ENCODE measurements at regions not wholly inside any gene's neighbourhood (a gene's known extent, or its start where the extent isn't known, plus 50 kb on each side); places are given as distances from the start of the nearest gene placed in this dataset.

DNA sequence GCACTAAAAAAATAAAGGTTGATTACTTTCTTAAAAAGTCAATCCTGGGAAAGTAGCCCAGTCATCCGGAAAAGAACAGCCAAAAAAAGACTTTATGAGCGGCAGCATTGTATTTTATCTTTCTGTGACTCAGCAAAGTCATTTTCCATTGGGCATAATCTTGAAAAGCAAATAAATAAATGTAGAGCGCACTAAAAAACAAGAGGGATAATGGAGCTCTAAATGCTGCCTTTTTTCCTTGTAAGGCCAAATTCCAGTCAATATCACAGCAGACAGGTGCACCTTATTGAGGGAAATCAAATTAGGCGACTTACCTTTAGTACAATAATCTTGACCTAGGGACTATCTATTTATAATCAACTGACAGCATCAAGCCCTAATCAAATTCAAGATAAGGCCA, 266.8 kb downstream of the MTRR start:
- Mint-ChIP-seq H3K9me3 (no peaks in the 10 kb centered on the region), H3K36me3 (ENCODE audit: low read depth) (no peaks in the 10 kb centered on the region), H3K27me3 (ENCODE audit: low read depth, poor library complexity) (peaks cover 8% of the 10 kb centered on the region), H3K4me3 (no peak overlapping the region), H3K27ac (no peak overlapping the region), H3K4me1 (no peaks in the 10 kb centered on the region)
- DNase-seq = no peak
- TF ChIP-seq, protein P1, sequence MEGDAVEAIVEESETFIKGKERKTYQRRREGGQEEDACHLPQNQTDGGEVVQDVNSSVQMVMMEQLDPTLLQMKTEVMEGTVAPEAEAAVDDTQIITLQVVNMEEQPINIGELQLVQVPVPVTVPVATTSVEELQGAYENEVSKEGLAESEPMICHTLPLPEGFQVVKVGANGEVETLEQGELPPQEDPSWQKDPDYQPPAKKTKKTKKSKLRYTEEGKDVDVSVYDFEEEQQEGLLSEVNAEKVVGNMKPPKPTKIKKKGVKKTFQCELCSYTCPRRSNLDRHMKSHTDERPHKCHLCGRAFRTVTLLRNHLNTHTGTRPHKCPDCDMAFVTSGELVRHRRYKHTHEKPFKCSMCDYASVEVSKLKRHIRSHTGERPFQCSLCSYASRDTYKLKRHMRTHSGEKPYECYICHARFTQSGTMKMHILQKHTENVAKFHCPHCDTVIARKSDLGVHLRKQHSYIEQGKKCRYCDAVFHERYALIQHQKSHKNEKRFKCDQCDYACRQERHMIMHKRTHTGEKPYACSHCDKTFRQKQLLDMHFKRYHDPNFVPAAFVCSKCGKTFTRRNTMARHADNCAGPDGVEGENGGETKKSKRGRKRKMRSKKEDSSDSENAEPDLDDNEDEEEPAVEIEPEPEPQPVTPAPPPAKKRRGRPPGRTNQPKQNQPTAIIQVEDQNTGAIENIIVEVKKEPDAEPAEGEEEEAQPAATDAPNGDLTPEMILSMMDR (IDR thresholded peaks at IDR 0.05) = no peak

DNA sequence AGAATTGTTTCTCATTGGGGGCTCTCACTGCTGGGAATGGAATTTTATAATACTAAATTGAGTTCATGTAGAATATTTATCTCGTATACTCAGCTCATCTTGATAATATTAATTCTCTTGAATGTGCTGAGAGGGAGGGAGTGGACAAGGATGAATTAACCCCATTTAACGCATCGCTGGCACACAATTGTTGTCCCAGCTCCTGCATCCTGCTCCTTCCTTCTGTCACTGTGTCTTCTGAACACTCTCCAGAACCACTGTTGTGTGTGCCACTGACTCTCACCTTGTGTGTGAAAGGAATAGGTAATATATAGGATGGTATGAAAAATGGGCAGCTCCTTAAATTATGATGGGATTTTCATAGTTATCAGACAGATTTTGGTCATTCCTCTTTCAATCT, 267.3 kb downstream of the MTRR start:
- H3K4me1 Mint-ChIP-seq = no peaks in the 10 kb centered on the region
- H3K9me3 Mint-ChIP-seq = no peaks in the 10 kb centered on the region
- H3K27me3 Mint-ChIP-seq (ENCODE audit: low read depth, poor library complexity) = peaks cover 9% of the 10 kb centered on the region
- no peak for DNase-seq
- H3K27ac Mint-ChIP-seq = no peak overlapping the region
- no peaks in the 10 kb centered on the region for H3K36me3 Mint-ChIP-seq (ENCODE audit: low read depth)
- TF ChIP-seq, protein P1 (IDR thresholded peaks at IDR 0.05) = no peak
- H3K4me3 Mint-ChIP-seq = no peak overlapping the region

DNA sequence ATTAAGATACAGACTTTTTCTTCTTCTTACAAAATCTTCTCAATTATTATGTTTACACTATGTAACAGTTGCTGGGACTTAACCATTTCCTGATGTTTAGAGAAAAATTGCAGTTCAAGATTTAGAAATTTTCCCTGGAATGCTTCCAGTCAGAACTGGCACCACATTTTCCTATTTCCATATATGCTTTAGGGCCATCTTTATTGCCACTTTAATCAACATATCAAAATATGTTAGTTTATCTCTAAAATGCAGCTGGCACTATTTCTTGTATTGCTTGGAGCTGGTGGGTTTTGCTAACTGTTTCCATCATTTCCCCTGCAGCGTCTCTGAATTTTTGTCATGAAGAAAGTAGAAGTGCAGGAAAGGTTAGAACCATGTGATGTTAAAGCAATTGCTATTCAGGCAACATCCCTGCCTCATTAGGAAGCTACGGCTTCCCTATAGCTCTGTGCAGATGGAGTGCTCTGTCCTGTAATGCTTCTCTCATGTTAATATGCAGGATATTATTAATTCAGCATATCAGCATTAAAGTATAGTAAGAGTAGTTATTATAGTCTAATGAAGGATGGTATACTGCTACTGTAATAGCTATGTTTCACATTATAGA, 269.1 kb downstream of the MTRR start:
- Mint-ChIP-seq H3K36me3 (ENCODE audit: low read depth) (no peaks in the 10 kb centered on the region), H3K4me1 (no peaks in the 10 kb centered on the region), H3K27me3 (ENCODE audit: low read depth, poor library complexity) (peaks cover 15% of the 10 kb centered on the region), H3K4me3 (no peak overlapping the region), H3K9me3 (no peaks in the 10 kb centered on the region), H3K27ac (no peak overlapping the region)
- TF ChIP-seq, protein P1 (IDR thresholded peaks at IDR 0.05) = no peak
- no peak for DNase-seq

DNA sequence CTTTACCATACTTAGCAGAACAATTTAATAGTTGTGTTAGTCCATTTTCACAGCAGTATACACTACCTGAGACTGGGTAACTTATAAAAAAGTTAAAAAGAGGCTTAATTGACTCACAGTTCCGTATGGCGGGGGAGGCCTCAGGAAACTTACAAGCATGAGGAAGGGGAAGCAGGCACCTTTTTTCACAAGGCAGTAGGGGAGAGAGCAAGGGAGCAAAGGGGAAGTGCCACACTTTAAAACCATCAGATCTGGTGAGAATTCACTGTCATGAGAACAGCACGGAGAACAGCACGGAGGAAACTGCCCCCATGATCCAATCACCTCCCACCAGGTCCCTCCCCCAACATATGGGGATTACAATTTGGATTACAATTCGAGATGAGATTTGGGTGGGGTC, 269.9 kb downstream of the MTRR start:
- Mint-ChIP-seq H3K27ac (no peak overlapping the region), H3K4me3 (no peak overlapping the region), H3K9me3 (no peaks in the 10 kb centered on the region), H3K4me1 (no peaks in the 10 kb centered on the region), H3K27me3 (ENCODE audit: low read depth, poor library complexity) (peaks cover 16% of the 10 kb centered on the region), H3K36me3 (ENCODE audit: low read depth) (no peaks in the 10 kb centered on the region)
- TF ChIP-seq, protein P1 (IDR thresholded peaks at IDR 0.05) = no peak
- DNase-seq = no peak

DNA sequence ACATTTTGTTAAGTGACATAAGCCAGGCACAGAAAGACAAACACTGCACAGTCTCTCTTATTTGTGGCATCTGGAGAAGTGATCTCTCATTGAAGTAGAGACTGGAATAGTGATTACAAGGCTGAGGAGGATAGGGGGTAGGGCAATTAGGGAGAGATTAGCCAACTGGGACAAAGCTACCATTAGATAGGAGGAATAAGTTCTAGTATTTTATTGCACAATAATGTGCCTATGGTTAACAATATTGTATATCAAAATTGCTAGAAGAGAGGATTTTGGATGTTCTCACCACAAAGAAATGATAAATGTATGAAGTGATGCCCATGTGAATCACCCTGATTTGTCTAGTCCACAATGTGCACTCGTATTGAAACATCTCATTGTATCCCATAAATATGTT, 281.8 kb downstream of the MTRR start:
- H3K4me1 Mint-ChIP-seq = peaks cover 18% of the 10 kb centered on the region
- DNase-seq = no peak
- TF ChIP-seq, protein P1 (IDR thresholded peaks at IDR 0.05) = no peak
- no peaks in the 10 kb centered on the region for H3K36me3 Mint-ChIP-seq (ENCODE audit: low read depth)
- no peak overlapping the region for H3K4me3 Mint-ChIP-seq
- H3K27ac Mint-ChIP-seq = no peak overlapping the region
- peaks cover 6% of the 10 kb centered on the region for H3K27me3 Mint-ChIP-seq (ENCODE audit: low read depth, poor library complexity)
- H3K9me3 Mint-ChIP-seq = peaks cover 9% of the 10 kb centered on the region

DNA sequence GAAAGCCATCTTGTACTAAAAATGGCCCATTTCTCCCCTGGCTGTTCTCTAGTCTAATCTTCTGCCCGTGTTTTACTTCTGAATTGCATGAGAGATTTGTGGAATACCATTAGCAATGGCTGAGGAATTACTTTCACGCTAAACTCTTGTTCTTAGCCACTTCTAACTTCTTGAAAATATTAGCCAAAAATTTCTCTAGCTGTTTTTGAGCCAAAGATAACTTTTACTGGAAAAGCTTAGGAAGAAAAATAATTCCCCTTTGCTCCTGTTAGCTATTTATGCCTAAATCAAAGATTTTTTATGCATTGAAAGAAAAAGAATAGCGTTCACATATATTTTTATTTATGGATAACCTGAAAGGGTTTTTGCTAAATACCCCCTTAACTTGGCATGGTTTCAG, 287.8 kb downstream of the MTRR start:
- Mint-ChIP-seq H3K36me3 (ENCODE audit: low read depth) (no peaks in the 10 kb centered on the region), H3K9me3 (no peaks in the 10 kb centered on the region), H3K27ac (no peak overlapping the region), H3K27me3 (ENCODE audit: low read depth, poor library complexity) (peaks cover 4% of the 10 kb centered on the region), H3K4me3 (no peak overlapping the region), H3K4me1 (peaks cover 6% of the 10 kb centered on the region)
- no peak for DNase-seq
- TF ChIP-seq, protein P1 (IDR thresholded peaks at IDR 0.05) = no peak
